SK-N-SH (cell line): ENCODE measurements at regions not wholly inside any gene's neighbourhood (a gene's known extent, or its start where the extent isn't known, plus 50 kb on each side); places are given as distances from the start of the nearest gene placed in this dataset.
"Not testable (repeated sequence)": the region's sequence is repeated elsewhere in the genome, so short reads cannot be mapped to it uniquely, and the experiment has no call there.

Experiments
- CTCF ChIA-PET: fragments of 300-600, 350-600 bp; formaldehyde crosslinking; extraction: SDS; loops from one replicate; lab custom pipeline; 2021; lab: Yijun Ruan, JAX
- POLR2A ChIA-PET: fragments of 350-600 bp; sonication (Branson Sonifier 250); formaldehyde crosslinking; extraction: SDS; loops from one replicate; lab custom pipeline; 2020; ENCODE audit warnings: antibody characterized with exemption, inconsistent platforms; lab: Yijun Ruan, JAX
- DNase-seq: peaks from one replicate; pipeline ENCODE4 v3.0.0; 2012
- H2AFZ ChIP-seq: fragments of 200-600 bp; sonication (generic); 2 replicates; pipeline ENCODE4 v1.8.1; 2016; ENCODE audit warnings: antibody characterized with exemption, mild to moderate bottlenecking, low read depth
- H3F3A ChIP-seq: fragments of 200-600 bp; sonication (generic); replicated peaks from 2 replicates; pipeline ENCODE3; 2016; ENCODE audit warnings: antibody characterized with exemption, mild to moderate bottlenecking; ENCODE audit not compliant: insufficient read depth
- H3K27ac ChIP-seq, 2 experiments: fragments of 200-500 bp in 1 of 2; fragments of 200-600 bp in 1 of 2; sonication (Bioruptor generic) in 1 of 2; sonication (generic), shearing (Covaris generic) in 1 of 2; 2 replicates each; pipeline versions ENCODE4 v1.5.1 to v1.6.1; 2014 to 2016; ENCODE audit warnings: low read depth in 2 of 2, inconsistent platforms in 1 of 2, low read length in 1 of 2, mild to moderate bottlenecking in 1 of 2, mixed read lengths in 1 of 2
- H3K27me3 ChIP-seq: fragments of 200-600 bp; sonication (generic), shearing (Covaris generic); 2 replicates; pipeline ENCODE4 v1.6.1; 2016; ENCODE audit warnings: mixed run types; ENCODE audit not compliant: insufficient read depth
- H3K36me3 ChIP-seq, 2 experiments: fragments of 200-500 bp in 1 of 2; fragments of 200-600 bp in 1 of 2; sonication (Bioruptor generic) in 1 of 2; sonication (generic) in 1 of 2; replicated peaks in 1 of 2; 2 replicates each; pipeline versions ENCODE3 to v1.5.1; 2014 to 2016; ENCODE audit warnings: low read length in 1 of 2, mild to moderate bottlenecking in 1 of 2; ENCODE audit not compliant: insufficient read depth in 2 of 2, control insufficient read depth in 1 of 2
- H3K4me1 ChIP-seq, 2 experiments: fragments of 200-500 bp in 1 of 2; fragments of 200-600 bp in 1 of 2; sonication (Bioruptor generic) in 1 of 2; sonication (generic), shearing (Covaris generic) in 1 of 2; 2 replicates each; pipeline versions ENCODE4 v1.5.1 to v1.6.1; 2014 to 2016; ENCODE audit warnings: low read depth in 1 of 2, low read length in 1 of 2, mixed run types in 1 of 2; ENCODE audit not compliant: insufficient read depth in 2 of 2, control insufficient read depth in 1 of 2
- H3K4me2 ChIP-seq: fragments of 200-600 bp; sonication (generic), shearing (Covaris generic); 2 replicates; pipeline ENCODE4 v1.6.1; 2017; ENCODE audit warnings: mixed run types
- H3K4me3 ChIP-seq, 2 experiments: fragments of 200-500 bp in 1 of 2; fragments of 200-600 bp in 1 of 2; sonication (Bioruptor generic) in 1 of 2; sonication (generic), shearing (Covaris generic) in 1 of 2; 2 replicates each; pipeline versions ENCODE4 v1.5.1 to v1.8.1; 2014 to 2016; ENCODE audit warnings: low read depth in 2 of 2, inconsistent platforms in 1 of 2, low read length in 1 of 2, mild to moderate bottlenecking in 1 of 2, mixed read lengths in 1 of 2, moderate library complexity in 1 of 2
- H3K79me2 ChIP-seq: fragments of 200-600 bp; sonication (generic); 2 replicates; pipeline ENCODE4 v1.8.1; 2017; ENCODE audit warnings: mild to moderate bottlenecking; ENCODE audit not compliant: insufficient read depth
- H3K9ac ChIP-seq: fragments of 200-600 bp; sonication (generic); 2 replicates; pipeline ENCODE4 v1.6.1; 2017; ENCODE audit warnings: mixed run types
- H3K9me2 ChIP-seq: fragments of 200-600 bp; sonication (generic); 2 replicates; pipeline ENCODE4 v1.6.1; 2017; ENCODE audit warnings: mixed run types
- H3K9me3 ChIP-seq: fragments of 200-600 bp; sonication (generic); 2 replicates; pipeline ENCODE4 v1.6.1; 2017; ENCODE audit warnings: mixed run types, mild to moderate bottlenecking, moderate library complexity
- H4K20me1 ChIP-seq: fragments of 200-600 bp; sonication (generic); 2 replicates; pipeline ENCODE4 v1.6.1; 2017; ENCODE audit warnings: mild to moderate bottlenecking, mixed run types; ENCODE audit not compliant: insufficient read depth
- ELF1 ChIP-seq: IDR thresholded peaks from 2 replicates; pipeline ENCODE4 v1.4.0; 2012
- EZH2phosphoT487 ChIP-seq: fragments of 200-600 bp; sonication (generic); IDR thresholded peaks from 2 replicates; pipeline ENCODE4 v1.6.1; 2017; ENCODE audit warnings: low read depth, mixed run types, mild to moderate bottlenecking, antibody characterized with exemption, moderate library complexity, borderline replicate concordance
- FOXJ3 ChIP-seq: sonication (generic); formaldehyde crosslinking; IDR thresholded peaks from 2 replicates; pipeline ENCODE4 v1.5.1; 2020; ENCODE audit warnings: mild to moderate bottlenecking, missing genetic modification reagents
- GATA2 ChIP-seq: sonication (generic); formaldehyde crosslinking; IDR thresholded peaks from 2 replicates; pipeline ENCODE4 v1.5.0; 2020; ENCODE audit warnings: mild to moderate bottlenecking, missing genetic modification reagents
- MAX ChIP-seq: IDR thresholded peaks from 2 replicates; pipeline ENCODE4 v1.4.0; 2012; ENCODE audit warnings: low read depth
- RCOR1 ChIP-seq: fragments of 150-350 bp; IDR thresholded peaks from 2 replicates; pipeline ENCODE4 v1.6.1; 2017; ENCODE audit warnings: antibody characterized with exemption, low read length
- RFX5 ChIP-seq: IDR thresholded peaks from 2 replicates; pipeline ENCODE4 v1.6.1; 2012; ENCODE audit warnings: mild to moderate bottlenecking, improper control_type of control experiment, low read length
- RXRA ChIP-seq: IDR thresholded peaks from 2 replicates; pipeline ENCODE4 v1.4.0; 2012; ENCODE audit warnings: low read depth, mild to moderate bottlenecking, borderline replicate concordance
- SMC3 ChIP-seq: IDR thresholded peaks from 2 replicates; pipeline ENCODE4 v1.6.1; 2012; ENCODE audit warnings: low read depth, low read length, improper control_type of control experiment
- TCF12 ChIP-seq: IDR thresholded peaks from 2 replicates; pipeline ENCODE4 v1.4.0; 2012
- WGBS: methylation state at CpG from one replicate; pipeline ENCODE4 v1.1.6; 2017; ENCODE audit warnings: low lambda C conversion rate; 5-methylcytosine and 5-hydroxymethylcytosine counted together

- no peak for TF ChIP-seq RXRA
- Histone ChIP-seq H3K79me2 (no peaks in the 10 kb centered on the region), H3K9ac (no peak overlapping the region), H3K9me3 (no peaks in the 10 kb centered on the region), H3K27me3 (no peaks in the 10 kb centered on the region; the same call in 1 of the 2 replicates), H3F3A (no peaks in the 10 kb centered on the region), H3K27ac (no peak overlapping the region), H3K36me3 (no peaks in the 10 kb centered on the region), H3K9me2 (no peaks in the 10 kb centered on the region), H2AFZ (no peak overlapping the region), H4K20me1 (no peaks in the 10 kb centered on the region), H3K4me2 (no peak overlapping the region), H3K4me3 (no peak overlapping the region), H3K4me1 (no peaks in the 10 kb centered on the region)
- WGBS: 5% methylated on average over 7 of the region's 7 CpGs
- POLR2A ChIA-PET: no interaction called here
- CTCF ChIA-PET: interaction anchor here (1.0 to 2.6 kb wide), 2 partner anchors 36 to 74 kb away, joined by 3 to 11 read pairs; no protein-coding TSS in a partner anchor
- DNase-seq: no peak
Measured at GRCh38 chr15:98347866-98348265, 300.5 kb upstream of the IGF1R start.

- no peak overlapping the region for H3K9ac ChIP-seq
- H3K27me3 ChIP-seq: no peaks in the 10 kb centered on the region; the same call in 1 of the 2 replicates
- H2AFZ ChIP-seq: no peak overlapping the region
- H3K4me1 ChIP-seq: no peaks in the 10 kb centered on the region
- no peaks in the 10 kb centered on the region for H3K9me2 ChIP-seq
- no peaks in the 10 kb centered on the region for H3K36me3 ChIP-seq
- H3K9me3 ChIP-seq: no peaks in the 10 kb centered on the region
- H3K27ac ChIP-seq: no peak overlapping the region
- no peaks in the 10 kb centered on the region for H3F3A ChIP-seq
- DNase-seq: no peak
- TF ChIP-seq RXRA (no peak), FOXJ3 (CRISPR knock-in tag) (no peak), RCOR1 (no peak), RFX5 (no peak), SMC3 (no peak), ELF1 (no peak), EZH2phosphoT487 (no peak), MAX (no peak), GATA2 (no peak), TCF12 (no peak)
- H4K20me1 ChIP-seq: no peaks in the 10 kb centered on the region
- POLR2A ChIA-PET: no interaction called here
- no peak overlapping the region for H3K4me2 ChIP-seq
- 0% methylated on average over 2 of the region's 2 CpGs for WGBS
- H3K4me3 ChIP-seq: no peak overlapping the region
- CTCF ChIA-PET: no interaction called here
- H3K79me2 ChIP-seq: no peaks in the 10 kb centered on the region
Measured at GRCh38 chr15:98350276-98350675, 298.1 kb upstream of the IGF1R start.

GRCh38 chr15:98358274-98358673 is 290.1 kb upstream of the IGF1R start:
- H3K9ac ChIP-seq, DNase-seq, POLR2A ChIA-PET, H2AFZ ChIP-seq, H3K79me2 ChIP-seq, H3K36me3 ChIP-seq, H3K4me2 ChIP-seq, H3K4me1 ChIP-seq, H3K4me3 ChIP-seq, H4K20me1 ChIP-seq, H3F3A ChIP-seq, CTCF ChIA-PET, H3K9me3 ChIP-seq, H3K9me2 ChIP-seq, H3K27ac ChIP-seq, H3K27me3 ChIP-seq: not testable (repeated sequence)
- WGBS: 31% methylated on average over 5 of the region's 5 CpGs
